ENCODE measurements at regions not wholly inside any gene's neighbourhood (a gene's known extent, or its start where the extent isn't known, plus 50 kb on each side); places are given as distances from the start of the nearest gene placed in this dataset.

GRCh38 chr2:231648579-231649174 is 56.0 kb downstream of the TEX44 start:
- TF ChIP-seq, protein P1, sequence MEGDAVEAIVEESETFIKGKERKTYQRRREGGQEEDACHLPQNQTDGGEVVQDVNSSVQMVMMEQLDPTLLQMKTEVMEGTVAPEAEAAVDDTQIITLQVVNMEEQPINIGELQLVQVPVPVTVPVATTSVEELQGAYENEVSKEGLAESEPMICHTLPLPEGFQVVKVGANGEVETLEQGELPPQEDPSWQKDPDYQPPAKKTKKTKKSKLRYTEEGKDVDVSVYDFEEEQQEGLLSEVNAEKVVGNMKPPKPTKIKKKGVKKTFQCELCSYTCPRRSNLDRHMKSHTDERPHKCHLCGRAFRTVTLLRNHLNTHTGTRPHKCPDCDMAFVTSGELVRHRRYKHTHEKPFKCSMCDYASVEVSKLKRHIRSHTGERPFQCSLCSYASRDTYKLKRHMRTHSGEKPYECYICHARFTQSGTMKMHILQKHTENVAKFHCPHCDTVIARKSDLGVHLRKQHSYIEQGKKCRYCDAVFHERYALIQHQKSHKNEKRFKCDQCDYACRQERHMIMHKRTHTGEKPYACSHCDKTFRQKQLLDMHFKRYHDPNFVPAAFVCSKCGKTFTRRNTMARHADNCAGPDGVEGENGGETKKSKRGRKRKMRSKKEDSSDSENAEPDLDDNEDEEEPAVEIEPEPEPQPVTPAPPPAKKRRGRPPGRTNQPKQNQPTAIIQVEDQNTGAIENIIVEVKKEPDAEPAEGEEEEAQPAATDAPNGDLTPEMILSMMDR (IDR thresholded peaks at IDR 0.05) = peak; percentile 23 to 71 (median 54)
- TF ChIP-seq POLR2A (IDR thresholded peaks at IDR 0.05) = no peak

Data from adrenal gland (tissue), 5 donors.